ENCODE measurements at regions not wholly inside any gene's neighbourhood (a gene's known extent, or its start where the extent isn't known, plus 50 kb on each side); places are given as distances from the start of the nearest gene placed in this dataset.

GRCh38 chr2:199130501-199130900 is 327.2 kb downstream of the SATB2 start (continued):
- TF ChIP-seq ZNF513 (tag by site-specific recombination; IDR thresholded peaks at IDR 0.05) (no peak), KLF8 (tag by site-specific recombination; IDR thresholded peaks at IDR 0.05) (no peak)

DNA sequence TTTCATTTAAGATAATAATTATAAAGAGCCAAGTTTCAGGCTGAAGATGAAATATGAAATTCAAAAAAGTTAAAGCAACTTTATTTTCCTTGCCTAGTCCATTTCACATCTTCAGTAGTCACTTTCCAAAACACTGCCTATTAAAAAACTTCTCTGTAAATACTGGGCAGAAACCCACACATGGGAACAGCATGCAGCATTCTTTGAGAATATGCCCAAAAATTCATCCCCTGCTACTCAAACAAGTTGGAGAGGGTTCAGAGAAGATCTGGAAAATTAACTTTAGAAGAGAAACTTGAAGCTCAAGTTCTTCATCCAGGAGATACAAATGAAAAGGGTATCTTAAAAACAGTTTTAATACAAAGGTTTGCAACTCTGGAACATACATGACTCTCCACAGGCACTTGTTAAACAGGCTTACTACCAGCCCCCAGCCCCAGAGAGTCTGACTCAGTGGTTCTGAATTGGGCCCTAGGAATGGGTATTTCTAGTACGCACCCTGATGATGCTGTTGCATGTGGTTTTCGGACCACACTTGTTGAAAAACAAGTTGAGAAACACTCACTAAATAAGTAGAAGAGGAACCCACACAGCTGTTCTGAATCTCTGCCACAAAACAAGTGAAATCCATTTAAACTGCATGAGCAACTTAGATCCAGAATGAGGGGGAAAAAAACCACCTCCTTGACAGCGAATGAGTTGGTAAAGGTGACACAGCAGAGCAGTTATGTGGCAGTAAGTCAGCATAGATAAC is 329.1 kb downstream of the SATB2 start:
- ChIA-PET CTCF (interaction anchor here (0.6 kb wide), 1 partner anchor 816 kb away, joined by 3 read pairs; no protein-coding TSS in a partner anchor), POLR2A (no interaction called here)
- Histone ChIP-seq H3K27ac (ENCODE audit: extremely low read depth, low read depth, low read length) (no peak overlapping the region), H3K36me3 (ENCODE audit: control insufficient read depth in 2 of 2, insufficient read depth in 1 of 2, low read length in 2 of 2) (no peaks in the 10 kb centered on the region), H3K4me3 (ENCODE audit: low read depth, low read length) (no peak overlapping the region), H3K9me3 (ENCODE audit: control insufficient read depth, insufficient read depth, low read depth, low read length) (no peaks in the 10 kb centered on the region), H3K4me1 (ENCODE audit: control insufficient read depth, insufficient read depth, low read length) (no peaks in the 10 kb centered on the region)
- TF ChIP-seq ZNF600 (tag by site-specific recombination; IDR thresholded peaks at IDR 0.05) = no peak
- no peak for TF ChIP-seq MEIS1 (CRISPR knock-in tag; IDR thresholded peaks at IDR 0.05; ENCODE audit: borderline replicate concordance)
- TF ChIP-seq, protein P1, sequence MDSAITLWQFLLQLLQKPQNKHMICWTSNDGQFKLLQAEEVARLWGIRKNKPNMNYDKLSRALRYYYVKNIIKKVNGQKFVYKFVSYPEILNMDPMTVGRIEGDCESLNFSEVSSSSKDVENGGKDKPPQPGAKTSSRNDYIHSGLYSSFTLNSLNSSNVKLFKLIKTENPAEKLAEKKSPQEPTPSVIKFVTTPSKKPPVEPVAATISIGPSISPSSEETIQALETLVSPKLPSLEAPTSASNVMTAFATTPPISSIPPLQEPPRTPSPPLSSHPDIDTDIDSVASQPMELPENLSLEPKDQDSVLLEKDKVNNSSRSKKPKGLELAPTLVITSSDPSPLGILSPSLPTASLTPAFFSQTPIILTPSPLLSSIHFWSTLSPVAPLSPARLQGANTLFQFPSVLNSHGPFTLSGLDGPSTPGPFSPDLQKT (IDR thresholded peaks at IDR 0.05; ENCODE audit: borderline replicate concordance, low read depth, low read length) = no peak
- TF ChIP-seq ZNF248 (tag by site-specific recombination; IDR thresholded peaks at IDR 0.05) = no peak
- no peak for TF ChIP-seq SCRT2 (tag by site-specific recombination; IDR thresholded peaks at IDR 0.05)

DNA sequence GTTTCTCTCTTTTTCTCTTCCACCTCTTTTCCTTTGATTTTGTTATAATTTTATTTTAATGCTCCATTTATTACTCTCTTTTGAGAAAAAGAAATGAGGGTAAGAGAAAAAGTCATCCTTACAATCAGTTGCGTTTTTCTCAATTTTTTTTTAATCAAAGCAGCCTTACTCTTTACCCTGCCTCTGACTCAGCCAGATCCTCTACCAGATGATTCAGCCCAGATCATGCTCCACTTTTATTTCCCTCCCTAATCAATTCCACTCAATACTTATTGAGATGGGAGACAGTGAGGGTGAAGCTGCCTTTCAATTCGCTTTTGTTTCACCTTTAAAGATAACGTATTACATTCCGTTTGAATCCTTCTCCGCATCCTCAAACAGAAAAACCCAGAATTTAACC is 337.9 kb downstream of the SATB2 start:
- POLR2A ChIA-PET = no interaction called here
- CTCF ChIA-PET = no interaction called here
- TF ChIP-seq GLIS1 (tag by site-specific recombination; IDR thresholded peaks at IDR 0.05) (no peak), ZNF266 (tag by site-specific recombination; IDR thresholded peaks at IDR 0.05; ENCODE audit: low read depth) (no peak), SCRT2 (tag by site-specific recombination; IDR thresholded peaks at IDR 0.05) (no peak), SALL2 (tag by site-specific recombination; IDR thresholded peaks at IDR 0.05; ENCODE audit: borderline replicate concordance) (no peak), GFI1B (tag by site-specific recombination; IDR thresholded peaks at IDR 0.05) (no peak), ZFP41 (tag by site-specific recombination; IDR thresholded peaks at IDR 0.05; ENCODE audit: borderline replicate concordance) (no peak), ZBTB11 (tag by site-specific recombination; conservative IDR thresholded peaks at IDR 0.05; ENCODE audit: low read depth) (no peak), ZBTB49 (tag by site-specific recombination; IDR thresholded peaks at IDR 0.05; ENCODE audit: low read depth) (no peak), ZNF558 (tag by site-specific recombination; IDR thresholded peaks at IDR 0.05) (no peak), ZNF10 (tag by site-specific recombination; IDR thresholded peaks at IDR 0.05) (no peak), KLF16 (tag by site-specific recombination; IDR thresholded peaks at IDR 0.05) (no peak), ZXDB (tag by site-specific recombination; IDR thresholded peaks at IDR 0.05) (no peak), ZNF354C (tag by site-specific recombination; IDR thresholded peaks at IDR 0.05; ENCODE audit: borderline replicate concordance, low read depth) (no peak), ZBTB26 (tag by site-specific recombination; optimal IDR thresholded peaks at IDR 0.05) (no peak)
- TF ChIP-seq, protein P2, sequence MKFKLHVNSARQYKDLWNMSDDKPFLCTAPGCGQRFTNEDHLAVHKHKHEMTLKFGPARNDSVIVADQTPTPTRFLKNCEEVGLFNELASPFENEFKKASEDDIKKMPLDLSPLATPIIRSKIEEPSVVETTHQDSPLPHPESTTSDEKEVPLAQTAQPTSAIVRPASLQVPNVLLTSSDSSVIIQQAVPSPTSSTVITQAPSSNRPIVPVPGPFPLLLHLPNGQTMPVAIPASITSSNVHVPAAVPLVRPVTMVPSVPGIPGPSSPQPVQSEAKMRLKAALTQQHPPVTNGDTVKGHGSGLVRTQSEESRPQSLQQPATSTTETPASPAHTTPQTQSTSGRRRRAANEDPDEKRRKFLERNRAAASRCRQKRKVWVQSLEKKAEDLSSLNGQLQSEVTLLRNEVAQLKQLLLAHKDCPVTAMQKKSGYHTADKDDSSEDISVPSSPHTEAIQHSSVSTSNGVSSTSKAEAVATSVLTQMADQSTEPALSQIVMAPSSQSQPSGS (tag by site-specific recombination; IDR thresholded peaks at IDR 0.05; ENCODE audit: low read depth) = no peak

More for the DNA sequence above, 337.9 kb downstream of the SATB2 start:
- H3K27ac ChIP-seq (ENCODE audit: extremely low read depth, low read depth, low read length) = no peak overlapping the region
- H3K36me3 ChIP-seq (ENCODE audit: control insufficient read depth in 2 of 2, insufficient read depth in 1 of 2, low read length in 2 of 2) = no peaks in the 10 kb centered on the region
- H3K9me3 ChIP-seq (ENCODE audit: control insufficient read depth, insufficient read depth, low read depth, low read length) = no peaks in the 10 kb centered on the region
- H3K4me1 ChIP-seq (ENCODE audit: control insufficient read depth, insufficient read depth, low read length) = no peaks in the 10 kb centered on the region
- H3K4me3 ChIP-seq (ENCODE audit: low read depth, low read length) = no peak overlapping the region
